Esophagus mucosa (tissue), 1 donor: ENCODE measurements at regions not wholly inside any gene's neighbourhood (a gene's known extent, or its start where the extent isn't known, plus 50 kb on each side); places are given as distances from the start of the nearest gene placed in this dataset.

Experiments
- ATAC-seq: fragments of 200-7000 bp; cut with Tn5 transposase; one replicate; pipeline ENCODE4 v1.9.1; 2020
- donor health status: DM: yes; HTN: yes; CAD: no.

DNA sequence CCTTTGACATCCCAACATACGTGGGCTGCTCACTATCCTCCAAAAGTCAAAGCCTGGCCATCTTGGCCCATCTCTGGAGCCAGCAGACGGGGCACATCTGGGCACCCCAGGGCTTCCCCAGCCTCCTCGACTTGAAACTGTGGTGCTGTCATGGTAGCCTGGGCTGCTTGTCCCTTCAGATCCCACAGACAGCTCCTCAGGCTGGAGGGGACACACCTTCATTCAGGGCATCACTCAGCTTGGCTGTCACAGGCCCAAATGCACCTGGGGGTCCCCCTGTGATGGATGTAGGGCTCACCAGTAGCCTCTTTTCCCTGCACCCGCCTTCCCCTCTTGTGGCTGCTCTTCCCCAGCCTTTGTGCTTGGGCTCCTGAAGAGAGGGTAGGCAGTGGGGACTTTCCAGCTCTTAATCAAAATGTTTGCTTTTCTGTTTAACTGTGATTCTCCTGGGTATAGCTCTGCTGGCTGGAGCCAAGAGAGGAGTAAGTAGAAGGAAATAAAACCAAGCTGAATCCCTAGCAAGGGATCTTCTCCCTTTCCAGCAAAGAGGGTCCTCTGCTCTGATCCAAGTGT lies 92.3 kb downstream of the GYPC start:
- no peak for ATAC-seq

DNA sequence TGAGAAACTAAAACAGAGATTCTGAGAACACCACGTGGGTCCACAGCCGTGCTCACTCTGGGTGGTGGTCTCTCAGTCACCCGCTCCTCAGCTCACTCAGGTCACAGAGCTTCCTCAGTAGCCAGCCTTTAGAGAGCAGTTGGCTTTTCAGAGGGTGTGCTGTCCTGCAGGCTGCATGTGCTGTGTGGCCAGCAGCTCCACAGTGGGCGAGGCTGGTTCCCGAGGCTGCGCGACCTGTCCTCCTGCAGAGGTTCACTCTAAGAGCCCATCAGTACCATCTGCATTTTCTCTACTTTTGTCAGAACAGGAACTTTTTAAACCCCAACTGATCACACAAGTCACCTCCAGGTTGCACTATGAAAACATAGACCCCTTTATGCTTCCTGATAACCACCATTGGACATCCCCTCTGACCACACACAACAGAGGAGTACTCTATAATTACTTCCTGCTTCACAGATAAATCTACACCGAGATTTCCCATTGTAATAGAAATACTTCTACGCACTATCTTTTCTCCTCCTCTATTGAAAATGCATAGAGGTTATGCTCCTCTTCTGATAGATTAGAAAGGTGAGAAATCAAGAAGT lies 93.1 kb downstream of the GYPC start:
- ATAC-seq, result no peak

DNA sequence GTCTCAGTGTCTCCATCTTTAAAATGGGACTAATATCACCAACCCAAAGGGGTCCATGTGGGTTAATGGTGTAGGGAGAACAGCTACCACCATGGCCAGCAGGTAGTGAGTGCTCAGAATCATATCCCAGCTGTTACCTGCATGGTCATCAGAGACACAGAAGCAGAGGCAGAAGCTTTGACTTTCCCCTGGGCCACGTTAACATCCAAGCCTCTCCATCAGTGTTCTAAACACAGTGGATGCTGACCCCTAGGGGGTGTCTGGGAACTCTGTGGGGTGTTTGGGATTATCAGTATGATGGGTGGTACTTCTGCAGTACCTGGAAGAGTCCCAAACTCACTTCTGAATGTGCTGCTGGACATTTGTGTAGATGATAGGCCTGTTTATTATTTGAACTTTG lies 93.6 kb downstream of the GYPC start:
- no peak for ATAC-seq

DNA sequence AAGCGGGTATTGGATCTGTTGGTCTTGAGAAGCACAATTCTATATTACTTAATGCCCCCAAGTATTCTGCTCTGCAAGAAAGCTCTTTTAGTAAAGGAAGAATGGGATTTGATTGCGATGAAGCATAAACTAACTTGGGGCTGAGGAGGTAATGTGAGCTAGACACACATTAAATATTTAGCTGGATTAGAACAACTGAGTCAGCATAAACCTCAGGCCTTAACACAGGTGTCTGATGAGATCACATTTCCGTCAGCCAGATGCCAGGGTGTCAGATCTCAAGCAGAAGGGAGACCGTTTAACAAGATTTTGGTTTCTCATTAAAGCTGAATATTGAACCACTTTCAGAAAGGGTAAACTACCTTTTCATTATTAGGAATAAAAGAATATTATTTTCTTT lies 94.5 kb downstream of the GYPC start:
- no peak for ATAC-seq

DNA sequence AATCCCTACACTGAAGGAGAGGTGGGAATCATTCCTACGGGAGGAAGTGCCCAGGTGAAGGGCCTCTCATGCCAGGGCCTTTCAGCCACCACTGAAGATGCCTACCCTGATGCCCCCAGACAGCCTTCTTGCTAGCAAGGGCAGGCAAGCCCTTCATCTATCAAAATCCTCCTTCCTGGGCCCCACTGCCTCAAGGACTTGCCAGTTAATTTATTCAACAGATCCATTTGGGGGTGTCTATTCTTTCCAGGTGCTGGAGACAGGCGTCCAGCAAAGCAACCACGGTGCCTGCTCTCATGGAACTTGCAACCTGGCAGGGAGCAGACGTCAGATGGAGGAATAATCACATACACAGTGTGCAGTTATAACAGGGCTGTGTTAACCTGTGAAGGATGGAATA lies 95.5 kb downstream of the GYPC start:
- ATAC-seq, result no peak

DNA sequence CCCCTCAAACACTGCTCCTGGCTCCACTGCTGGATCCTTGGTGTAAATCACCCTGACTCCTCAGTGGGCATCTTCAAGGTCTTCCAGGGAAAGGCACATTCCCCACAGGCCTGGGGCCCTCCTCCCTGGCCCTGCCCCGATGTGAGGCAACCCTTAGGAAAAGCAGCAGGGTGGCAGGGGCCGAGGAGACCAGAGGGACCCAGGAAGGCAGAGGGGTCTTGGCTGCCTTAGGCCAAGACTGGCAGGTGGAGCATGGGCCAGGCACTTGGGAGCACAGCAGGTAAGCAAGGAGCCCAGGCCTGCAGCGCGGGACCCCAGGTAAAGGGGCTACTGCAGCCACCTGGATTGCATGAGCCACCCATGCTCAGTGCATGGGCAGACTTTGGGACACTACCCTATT lies 96.9 kb downstream of the GYPC start:
- ATAC-seq, result no peak

DNA sequence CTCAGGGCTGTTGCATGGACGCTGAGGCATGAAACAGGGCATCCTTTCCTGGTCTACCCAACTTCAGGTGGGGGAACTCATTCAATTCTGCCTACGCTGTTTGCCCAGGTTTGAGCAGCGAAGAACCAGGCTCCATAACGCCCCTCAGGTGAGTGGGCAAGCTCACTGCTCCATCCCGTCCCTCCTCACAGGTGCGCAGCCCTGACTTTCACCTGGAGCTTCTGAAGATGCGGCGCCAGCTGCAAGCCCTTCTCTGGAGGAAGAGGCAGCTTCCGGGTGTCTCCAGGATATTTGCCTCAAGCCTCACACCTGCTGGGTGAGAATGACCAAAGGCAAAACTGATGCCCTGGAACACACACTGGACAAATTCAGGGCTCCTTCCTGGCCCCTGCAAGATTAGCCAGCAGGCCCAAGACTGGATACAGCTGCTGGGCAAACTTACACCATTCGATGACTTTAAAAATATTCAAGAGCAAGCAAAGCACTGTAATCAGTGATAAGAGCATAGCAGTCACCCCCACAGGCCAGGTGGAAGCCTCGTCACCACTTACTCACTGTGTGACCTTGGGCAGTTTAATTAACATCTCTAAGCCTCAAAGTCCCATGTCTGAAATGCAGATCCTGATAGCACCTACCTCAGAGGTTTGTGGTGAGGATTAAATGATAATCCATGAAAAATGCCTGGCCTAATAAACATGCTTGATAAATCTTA lies 97.7 kb downstream of the GYPC start:
- no peak for ATAC-seq

DNA sequence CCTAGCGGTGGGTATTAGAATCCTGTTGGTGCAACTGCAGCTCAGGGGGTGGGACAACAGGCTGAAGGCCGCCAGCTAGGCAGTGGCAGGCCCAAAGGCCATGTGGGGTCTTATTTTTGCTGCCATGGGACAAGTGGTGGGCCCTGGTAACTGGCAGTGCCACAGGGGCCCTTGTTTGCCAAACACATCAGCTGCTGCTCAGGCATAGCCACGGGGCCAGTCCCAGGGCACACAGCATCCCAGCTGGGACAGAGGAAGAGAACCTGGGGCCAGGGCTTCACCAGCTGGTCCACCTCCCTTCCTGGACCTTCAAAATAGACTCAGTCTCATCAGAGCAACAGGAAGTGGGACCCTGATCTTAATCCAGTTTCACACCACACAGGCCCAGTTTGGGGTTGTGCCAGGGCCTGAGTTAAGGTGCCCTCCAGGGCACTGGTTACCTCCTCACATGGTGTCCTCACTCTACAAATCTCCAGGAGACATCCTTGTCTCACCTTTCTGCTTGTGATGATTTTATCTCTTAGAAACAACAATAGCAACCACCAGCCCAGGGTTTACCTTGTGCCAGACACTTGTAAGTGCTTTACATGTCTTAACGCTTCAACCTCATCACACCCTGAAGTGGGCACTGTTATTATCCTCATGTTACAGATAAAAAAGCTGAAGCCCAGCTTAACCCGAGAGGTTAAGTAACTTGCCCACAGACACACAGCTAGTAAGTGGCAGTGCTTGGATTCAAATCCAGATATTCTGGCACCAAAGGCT lies 98.5 kb downstream of the GYPC start:
- no peak for ATAC-seq

DNA sequence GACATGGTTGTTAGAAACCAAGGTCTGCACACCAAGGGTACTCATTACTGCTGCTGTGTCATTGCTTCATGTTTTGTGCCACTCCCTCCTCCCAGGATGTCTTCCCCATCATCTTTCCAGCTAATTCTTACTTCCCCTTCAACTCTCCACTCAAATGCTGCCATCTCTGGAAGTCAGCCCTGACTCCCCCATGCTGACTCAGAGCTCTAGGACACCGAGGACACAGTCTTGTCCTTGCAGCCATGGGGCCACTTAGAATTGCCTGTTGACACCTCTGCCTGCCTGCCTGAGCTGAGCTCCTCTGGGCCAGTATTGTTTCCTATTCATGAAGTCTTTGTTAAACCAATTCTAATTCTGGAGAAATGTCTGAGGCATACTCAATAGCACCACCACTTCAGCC lies 100.2 kb downstream of the GYPC start:
- ATAC-seq, result no peak

DNA sequence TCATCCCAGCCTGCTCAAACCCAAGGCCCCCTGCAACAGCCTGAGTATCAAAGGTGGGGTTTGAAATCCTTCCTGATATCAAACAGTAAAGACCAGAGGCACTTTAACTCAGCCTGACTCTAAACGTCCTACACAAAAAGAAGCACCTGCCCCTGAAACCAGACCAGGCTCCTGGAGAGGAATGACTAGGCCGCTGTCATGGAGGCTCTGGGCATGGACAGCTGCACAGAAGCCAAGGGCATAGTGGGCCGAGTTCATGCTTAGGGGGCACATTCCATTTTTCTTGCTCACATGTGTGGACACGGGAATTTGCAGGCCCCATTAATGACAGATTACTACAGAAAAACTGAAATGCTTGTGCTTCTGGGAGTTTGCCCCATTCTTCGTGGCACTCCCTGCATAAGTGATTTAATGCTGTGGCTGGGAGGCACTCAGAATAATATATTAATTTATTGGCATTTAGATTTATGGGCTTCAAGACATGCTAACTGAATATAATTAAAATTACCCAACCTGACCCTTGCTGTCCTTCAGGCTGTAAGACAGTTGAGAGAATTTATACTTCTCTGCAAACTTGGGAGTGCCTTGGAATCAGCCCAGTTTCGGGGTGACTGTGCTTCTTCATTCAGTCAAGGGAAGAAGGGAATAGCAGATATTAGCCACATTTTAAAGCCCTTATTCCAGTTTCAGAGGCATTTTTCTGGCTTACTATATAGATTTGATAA lies 105.5 kb downstream of the GYPC start:
- no peak for ATAC-seq

DNA sequence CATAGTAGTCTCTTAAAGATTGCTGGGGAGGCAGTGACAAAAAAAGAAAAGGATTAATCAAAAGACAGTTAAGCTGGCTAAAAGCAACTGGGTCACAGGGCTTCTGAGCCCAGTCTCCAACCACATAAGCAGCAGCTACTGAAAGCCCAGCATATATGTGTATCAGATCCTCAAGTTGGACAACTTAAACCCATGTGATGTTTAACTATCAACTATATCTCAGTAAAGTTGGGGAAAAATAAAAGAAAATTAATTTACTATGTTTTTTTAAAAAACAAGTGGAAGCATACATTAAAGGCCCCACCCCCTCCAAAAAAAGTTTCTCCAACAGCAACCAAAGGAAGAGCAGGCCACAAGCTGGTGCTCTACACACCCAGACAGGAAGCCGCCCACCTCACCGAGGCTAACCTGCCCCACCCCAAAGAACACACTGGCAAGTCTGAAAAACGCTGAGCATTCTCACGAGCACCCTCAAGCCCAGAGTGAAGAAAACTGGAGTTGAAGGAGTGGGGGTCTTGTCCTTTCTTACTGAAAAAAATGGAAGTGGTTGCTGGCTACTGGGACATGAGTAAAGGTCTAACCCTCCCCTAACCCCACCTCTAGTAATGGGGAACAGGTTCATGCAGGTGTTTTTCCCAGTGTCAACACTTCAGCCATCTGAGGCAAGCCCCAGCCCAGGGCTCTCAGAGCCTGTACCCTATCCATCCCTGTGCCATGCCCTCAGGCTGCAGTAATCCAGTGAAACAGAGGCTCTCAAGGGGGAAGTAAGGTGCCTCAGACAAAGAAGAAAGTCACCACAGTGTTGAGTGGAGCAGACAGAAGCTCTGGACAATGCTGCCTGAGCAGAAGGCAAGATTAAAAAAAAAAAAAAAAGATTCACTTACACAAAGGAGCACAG lies 106.3 kb downstream of the GYPC start:
- no peak for ATAC-seq

DNA sequence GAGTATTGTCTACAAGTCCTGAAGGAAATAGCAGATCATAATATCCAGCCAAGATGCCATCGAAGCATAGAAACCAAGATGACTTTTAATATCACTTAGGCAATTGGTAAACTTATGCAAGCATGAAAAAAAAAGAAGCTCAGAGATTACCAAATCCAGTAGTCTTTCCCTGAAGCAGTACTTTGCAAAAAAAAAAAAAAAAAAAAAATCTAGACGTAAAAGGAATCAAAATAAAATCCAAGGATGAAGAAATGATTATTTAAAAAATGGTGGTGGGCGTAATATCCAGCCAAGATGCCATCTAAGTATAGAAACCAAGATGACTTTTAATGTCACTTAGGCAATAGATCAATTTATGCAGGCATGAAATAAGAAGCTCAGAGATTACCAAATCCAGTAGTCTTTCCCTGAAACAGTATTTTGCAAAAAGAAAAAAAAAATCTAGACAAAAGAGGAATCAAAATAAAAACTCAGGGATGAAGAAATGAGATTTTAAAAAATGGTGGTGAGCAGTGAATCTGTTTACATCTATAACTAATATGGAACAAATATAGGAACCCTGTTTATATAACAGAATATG lies 108.8 kb downstream of the GYPC start:
- no peak for ATAC-seq

DNA sequence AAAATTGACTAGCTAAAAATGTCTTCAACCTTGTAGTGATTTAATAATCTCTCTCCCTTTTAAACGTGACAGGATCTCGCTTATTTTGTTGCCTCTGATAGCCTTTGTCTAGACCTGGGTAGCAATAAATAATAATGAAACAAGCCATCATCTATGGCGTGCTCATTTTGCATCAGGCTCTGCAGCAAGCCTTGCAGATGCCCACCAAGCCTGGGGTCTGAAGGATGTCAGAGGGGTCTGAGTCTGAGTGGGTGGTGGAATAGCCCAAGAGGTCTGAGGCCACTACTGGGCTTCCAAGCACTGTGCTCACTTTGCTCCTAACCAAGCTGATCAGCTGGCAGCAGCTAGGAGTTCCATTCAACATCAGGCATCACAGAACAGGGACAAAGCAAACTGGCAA lies 109.4 kb downstream of the GYPC start:
- ATAC-seq, result no peak

DNA sequence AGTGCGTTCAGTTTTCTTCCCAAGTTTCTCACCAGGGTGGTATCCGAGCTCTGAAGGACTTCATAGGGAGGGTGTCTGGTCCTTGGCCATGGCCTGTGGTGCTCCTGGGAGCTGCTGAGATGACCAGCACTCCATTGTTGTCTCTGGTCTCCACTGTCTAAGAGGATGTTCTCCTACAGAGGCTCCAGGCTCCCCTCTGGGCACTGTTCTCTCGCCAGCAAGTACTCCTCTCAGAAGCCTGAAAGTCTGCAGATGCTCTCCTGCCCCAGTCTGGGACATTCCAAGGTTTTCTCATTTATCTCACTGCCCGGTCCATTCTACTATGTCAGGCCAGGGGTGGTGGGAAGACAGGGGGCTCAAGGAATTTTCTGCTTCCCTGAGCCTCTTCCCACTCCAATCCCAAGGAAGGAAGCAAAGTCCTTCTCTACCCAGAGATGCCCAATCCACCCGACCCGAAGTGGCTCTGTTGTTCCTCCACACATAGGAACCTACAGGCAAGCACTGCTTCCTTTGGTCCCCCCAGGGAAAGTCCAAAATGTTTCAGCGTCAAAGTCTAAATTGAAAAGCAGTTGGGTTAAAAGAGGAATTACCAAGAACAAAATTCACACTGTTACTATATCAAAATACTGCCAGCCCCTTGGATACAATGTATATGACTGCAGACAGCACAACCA lies 110.5 kb downstream of the GYPC start:
- no peak for ATAC-seq

DNA sequence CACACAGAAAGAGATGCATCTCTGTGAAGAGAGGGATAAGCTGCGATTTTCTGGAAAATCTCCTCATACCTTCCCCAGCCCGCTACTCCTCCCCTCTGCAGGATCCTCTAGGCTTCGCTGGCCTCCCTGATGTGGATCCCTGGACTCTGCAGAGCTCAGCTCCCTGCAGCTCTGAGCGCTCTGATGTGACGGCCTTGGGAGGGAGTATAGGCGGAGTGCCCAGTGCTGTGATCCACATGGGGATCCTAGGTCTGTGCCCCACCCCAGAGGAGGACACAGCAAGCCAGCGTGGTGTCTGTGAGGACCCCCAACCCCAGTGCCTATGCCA lies 111.0 kb downstream of the GYPC start:
- no peak for ATAC-seq

DNA sequence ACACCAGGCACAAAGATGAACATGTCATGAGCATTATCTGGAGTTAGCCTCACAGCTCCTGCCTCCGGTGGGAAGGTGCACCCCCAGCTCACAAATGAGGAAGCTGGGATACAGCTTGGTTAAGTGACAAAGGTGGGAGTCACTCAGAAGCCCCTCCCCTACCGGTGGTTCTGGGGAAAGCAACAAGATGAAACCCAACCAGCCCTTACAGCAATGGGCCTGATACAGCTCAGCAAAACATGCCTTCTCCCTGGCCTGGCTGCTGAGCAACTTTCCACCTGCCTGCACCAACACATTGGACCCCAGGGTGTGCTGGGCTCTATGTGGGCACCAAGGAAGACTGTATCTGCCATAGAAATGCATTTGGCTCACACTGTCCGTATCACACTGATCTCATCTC lies 113.2 kb downstream of the GYPC start:
- ATAC-seq, result no peak

DNA sequence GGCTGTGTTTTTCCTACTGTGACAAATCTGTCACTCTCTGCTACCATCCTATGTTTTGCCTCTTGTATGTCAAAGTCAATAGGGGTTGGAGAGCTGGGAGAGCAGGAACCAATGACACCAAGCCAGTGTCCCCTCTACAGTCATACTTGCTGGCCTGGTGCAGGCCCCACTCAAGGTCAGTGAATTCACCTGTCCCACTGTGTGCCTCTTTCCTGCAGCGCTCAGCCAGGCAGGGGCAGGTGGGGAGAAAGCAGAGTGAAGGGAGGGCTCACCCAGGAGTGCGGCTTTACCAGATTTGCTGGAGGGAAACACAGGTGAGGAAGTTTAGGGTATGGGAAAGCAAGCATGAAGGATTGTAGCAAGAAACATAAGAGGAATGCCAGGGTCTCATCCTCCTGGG lies 114.5 kb downstream of the GYPC start:
- no peak for ATAC-seq

DNA sequence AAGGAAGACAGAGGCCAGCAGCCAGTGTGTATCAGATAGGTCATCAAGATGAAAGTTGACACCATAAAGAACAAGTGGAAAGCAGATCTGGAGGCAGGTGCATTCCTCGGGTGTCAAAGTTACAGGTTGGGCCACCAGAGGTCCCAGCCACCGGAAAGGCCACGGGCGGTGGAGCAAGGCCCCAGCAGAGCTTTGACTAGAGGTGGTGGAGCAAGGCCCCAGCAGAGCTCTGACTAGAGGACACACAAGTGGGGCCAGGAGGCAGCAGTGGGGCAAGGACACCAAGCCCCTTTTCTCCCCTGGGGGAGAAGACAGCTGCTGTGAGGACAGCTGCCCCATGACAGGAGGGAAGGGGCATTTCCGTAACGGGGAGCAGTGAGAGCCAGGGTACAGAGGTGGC lies 115.1 kb downstream of the GYPC start:
- ATAC-seq, result no peak

DNA sequence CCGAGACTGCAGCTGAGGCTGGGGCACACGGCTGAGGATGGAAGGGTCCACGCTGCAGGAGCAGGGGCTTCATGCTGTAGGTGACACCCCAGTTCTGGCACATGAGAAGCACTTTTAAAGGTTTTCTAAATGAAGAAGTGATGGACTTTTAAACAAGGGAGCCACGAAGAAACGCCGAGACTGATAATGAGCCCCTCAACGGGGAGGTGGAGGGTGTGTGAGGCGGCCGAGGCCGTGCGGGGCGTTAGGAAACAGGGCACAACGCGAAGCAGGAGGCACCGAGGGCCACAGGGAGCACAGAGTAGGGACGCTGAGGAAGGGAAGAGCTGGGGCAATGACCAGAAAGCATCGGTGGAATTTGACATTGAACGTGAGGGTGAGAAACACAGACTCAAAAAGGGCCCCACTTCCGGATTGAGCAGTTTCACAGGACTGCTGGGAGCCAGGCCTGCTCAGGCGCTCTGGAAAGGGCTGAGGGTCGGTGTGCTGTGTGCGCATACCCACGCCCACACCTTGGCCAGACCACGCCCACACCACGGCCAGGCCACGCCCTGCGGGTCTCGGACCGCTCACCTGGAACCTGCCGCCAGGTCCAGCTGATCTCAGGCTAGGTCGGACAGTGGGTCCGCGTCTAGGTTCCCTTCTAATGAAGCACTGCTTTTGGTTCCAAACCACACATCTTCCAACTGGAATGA lies 115.7 kb downstream of the GYPC start:
- no peak for ATAC-seq

DNA sequence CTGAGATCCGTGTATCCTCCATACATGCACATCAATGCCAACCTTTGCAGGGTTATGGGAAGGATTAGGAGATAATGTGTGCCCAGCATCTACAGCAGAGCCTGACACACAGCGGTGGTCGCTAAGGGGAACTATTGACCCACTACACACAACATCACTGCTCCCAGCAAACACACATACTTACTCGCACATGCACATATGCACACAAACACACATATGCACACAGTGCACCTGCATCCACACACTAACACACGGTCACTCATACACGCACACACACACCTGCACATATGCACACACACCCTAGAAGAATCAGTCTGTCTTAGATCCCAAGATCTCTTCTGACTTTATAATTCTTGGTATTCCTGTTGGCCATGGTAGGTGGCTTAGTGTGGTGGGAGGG lies 118.3 kb downstream of the GYPC start:
- no peak for ATAC-seq

DNA sequence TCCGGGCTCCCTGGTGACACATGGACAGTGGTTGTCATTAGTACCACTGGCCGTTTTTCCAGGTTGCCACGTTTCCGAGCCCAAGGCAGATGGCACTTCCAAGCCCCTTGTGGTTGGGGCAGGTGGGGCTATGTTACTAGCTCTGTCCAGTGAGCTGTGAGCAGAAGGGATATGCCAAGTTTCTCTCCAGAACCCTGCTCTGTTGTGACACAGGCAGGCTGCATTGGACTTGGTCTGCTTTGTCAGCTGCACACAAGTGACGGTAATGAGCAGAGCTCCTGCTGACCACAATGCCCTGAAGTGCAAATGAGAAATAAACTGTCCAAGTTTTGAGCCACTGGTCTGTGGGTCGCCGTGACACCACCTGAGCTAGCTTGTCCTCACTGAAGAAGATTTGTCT lies 118.8 kb downstream of the GYPC start:
- ATAC-seq, result no peak
